Dedifferentiated amniotic fluid mesenchymal stem cell (primary cell): ENCODE measurements at regions not wholly inside any gene's neighbourhood (a gene's known extent, or its start where the extent isn't known, plus 50 kb on each side); places are given as distances from the start of the nearest gene placed in this dataset.
"Not testable (repeated sequence)": the region's sequence is repeated elsewhere in the genome, so short reads cannot be mapped to it uniquely, and the experiment has no call there.

Experiments
- DNase-seq: peaks from one replicate; pipeline ENCODE4 v3.0.0-alpha.2; 2016; ENCODE audit errors: extremely low spot score

DNA sequence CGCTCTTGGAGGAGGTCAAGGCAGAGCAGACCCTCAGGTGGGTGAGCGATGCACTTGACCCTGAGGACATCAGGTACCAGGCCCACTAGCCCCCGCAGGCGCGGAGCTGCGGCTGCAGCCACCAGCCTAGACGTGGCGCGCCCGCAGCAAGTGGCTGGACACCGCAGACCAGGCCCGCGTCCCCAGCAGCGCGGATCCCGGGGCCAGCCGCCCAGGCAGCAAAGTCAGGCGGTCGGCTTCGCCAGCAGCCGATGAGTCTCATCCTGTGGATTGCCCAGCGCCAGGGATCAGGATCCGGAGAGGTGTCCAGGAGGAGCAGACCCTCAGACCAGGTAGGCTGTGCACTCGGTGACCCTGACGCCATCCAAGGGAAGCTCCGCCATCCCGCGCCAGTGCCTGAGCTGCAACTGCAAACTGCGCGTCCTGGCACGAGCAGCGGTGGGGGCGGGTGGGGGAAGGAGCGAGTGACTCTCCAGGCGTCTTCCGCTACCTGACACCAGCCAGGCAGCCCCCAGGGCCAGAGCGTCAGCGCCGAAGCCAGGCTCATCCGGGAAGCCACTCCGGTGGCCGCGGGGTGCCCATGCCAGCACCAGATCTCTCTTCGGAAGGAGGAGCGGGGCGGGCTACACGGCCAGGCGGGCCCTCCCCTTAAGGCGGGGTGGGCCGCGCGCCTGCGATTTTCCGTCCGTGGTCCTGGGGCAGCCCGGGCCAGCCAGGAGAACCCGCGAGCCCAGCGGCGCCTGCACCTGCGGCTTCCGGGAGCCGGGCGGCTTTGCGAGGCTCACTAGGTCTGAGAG is 92.6 kb upstream of the THOC3 start:
- not testable (repeated sequence) for DNase-seq

DNA sequence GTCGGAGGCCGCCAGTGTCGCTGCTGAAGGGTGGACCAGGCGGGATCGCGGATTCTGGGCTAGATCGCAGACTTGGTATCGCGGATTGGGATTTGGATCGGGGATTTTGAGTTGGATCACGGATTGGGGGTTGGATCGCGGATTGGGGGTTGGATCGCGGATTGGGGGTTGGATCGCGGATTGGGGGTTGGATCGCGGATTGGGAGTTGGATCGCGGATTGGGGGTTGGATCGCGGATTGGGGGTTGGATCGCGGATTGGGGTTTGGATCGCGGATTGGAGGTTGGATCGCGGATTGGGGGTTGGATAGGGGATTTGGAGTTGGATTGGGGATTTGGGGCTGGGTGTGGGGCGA is 93.1 kb upstream of the THOC3 start:
- DNase-seq: not testable (repeated sequence)

DNA sequence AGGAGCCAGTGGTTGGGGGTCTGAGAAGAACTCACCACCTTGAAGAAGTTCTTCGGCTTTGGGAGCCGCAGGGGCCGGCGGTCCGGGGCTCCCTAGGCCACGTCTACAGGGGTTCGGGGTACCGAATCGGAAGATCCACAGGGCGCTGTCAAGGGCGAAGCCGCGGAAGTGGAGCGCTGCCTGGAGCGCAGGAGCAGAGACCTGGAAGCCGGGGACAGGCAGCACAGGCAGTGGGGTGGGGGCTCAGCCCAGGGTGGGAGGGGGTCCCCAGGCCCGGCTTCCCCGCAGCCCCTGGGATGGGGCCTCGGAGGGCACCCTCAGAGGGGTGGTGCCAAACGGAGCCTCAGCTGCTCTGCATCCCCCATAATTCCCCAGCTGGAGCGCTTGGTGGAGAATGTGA is 93.5 kb upstream of the THOC3 start:
- not testable (repeated sequence) for DNase-seq

DNA sequence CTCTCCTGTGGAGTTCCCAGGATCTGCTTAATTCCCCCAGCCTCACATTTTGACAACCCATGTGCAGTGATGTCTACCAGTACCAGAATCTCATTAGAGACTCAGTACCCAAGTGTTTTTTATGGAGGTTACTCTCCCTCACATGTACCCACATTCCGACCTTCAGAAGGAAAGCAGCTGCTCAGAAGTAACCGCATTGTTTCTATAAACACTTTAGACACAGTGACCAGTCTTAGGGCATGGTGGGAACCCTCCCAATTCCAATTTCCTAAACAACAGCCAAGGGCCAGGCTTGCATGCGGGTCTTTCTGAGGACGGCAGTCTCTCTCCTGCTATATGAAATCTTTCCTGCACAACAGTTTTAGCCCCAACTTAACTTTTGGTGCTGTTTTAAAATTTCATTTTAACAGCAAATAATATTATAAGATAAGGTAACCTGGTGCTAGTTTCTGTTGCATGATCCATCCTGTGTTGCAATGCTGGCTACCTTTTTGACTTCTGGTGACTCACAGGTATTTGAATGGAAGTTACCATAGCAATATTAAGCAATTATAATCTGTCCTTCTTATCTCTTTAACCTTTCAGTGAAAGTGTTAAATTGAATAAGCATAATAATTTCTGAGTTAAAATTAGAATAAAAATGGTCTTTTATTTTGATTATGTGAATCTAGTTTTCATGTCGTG is 98.3 kb upstream of the THOC3 start:
- DNase-seq: not testable (repeated sequence)

DNA sequence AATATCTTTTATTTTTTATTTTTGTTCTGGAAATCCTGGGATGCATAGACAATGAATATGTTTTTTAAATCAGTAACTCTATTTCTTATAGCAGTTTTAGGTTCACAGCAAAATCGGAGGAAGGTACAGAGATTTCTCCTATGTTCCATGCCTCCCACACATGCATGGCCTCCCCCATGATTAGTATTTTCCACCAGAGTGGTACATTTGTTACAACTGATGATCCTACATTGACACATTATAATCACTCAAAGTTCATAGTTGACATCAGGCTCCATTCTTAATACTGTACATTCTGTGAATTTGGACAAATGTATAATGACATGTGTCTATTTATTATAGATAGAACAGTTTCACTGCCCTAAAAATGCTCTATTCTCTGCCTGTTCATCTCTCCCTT is 99.0 kb upstream of the THOC3 start:
- DNase-seq: not testable (repeated sequence)

DNA sequence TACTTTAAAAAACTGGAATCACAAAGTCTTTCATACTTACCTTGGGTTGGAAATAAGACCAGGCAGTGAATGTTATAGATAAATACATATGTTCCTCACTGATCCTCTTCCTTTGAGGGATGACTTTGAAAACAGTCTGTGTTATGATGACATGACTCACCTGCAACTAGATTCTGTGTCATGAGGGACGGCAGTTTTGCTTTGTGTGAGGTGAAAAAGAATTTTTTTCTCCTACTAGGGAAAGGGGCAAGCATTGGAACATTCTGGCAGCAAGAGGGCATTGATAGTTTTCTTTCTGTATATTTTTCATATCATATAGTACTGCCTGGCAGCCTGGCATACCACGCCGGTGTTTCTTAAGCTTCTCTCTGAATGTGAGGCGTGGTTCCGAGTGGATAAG is 99.8 kb upstream of the THOC3 start:
- DNase-seq: not testable (repeated sequence)

DNA sequence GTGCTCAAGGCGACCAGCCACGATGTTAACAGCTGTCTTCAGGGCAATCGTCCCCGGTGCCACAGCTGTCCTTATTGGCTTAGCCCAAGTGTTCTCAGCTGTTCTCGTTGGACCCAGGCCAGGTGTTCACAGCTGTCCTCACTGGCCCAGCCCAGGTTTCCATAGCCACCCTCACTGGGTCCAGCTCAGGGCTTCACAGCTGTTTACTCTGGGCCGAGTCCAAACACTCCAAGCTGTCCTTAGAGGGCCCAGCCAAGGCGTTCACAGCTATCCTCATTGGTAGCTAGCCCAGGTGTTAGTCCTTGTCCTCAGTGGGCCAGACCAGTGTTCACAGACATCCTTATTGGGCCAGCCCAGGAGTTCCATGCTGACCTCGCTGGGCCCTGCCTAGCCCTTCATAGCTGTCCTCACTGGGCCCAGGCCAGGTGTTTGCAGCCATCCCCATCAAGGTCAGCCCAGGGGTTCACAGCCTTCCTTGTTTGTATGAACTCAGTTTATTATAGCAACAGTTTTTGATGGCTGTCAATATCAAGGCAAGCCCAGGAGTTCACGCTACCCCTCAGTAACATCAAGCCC is 106.0 kb upstream of the THOC3 start:
- peak; percentile 5 for DNase-seq

DNA sequence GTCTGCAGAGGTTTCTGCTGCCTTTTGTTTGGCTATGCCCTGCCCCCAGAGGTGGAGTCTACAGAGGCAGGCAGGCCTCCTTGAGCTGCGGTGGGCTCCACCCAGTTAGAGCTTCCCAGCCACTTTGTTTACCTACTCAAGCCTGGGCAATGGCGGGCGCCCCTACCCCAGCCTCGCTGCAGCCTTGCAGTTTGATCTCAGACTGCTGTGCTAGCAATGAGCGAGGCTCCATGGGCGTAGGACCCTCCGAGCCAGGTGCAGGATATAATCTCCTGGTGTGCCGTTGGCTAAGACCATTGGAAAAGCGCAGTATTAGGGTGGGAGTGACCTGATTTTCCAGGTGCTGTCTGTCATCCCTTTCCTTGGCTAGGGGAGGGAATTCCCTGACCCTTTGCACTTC is 115.6 kb upstream of the THOC3 start:
- not testable (repeated sequence) for DNase-seq

DNA sequence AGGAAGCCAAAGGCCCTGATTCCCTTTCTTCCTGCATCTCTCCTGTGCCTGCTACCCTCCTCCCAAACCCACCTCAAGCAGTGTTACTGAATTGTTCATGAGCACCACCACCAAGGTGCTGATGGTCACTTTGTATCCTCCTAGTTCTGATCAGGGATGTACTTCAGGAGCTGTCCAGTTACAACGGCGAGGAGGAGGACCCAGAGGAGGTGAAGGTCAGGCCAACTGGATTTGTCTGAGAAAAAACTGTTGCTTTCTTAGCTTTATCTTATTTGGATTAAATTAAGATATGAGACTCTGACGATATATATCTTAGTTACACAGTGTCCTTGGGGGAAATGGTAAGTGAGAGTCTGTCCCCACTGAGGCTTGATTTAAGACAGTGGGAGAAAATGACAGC is 135.0 kb upstream of the THOC3 start:
- not testable (repeated sequence) for DNase-seq

DNA sequence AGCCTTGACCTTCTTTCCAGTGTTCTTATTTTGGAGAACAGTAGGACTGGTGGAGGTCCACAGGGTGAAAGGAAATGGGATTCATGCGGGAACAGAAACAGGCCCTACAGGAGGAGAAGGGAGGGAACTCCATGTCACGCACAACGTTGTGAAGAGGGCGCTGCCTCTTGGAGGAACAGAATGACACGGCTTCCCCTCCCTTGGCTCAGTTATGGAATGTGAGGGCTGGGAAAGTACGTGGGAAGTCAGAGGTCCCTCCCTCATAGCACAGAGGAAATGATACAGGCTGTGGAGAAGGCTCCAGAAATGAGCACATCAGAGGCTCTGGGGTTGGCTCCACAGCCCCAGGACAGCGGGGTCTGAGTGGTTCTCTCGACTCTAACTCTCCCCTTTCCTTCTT is 125.3 kb upstream of the SIMC1 start:
- not testable (repeated sequence) for DNase-seq

DNA sequence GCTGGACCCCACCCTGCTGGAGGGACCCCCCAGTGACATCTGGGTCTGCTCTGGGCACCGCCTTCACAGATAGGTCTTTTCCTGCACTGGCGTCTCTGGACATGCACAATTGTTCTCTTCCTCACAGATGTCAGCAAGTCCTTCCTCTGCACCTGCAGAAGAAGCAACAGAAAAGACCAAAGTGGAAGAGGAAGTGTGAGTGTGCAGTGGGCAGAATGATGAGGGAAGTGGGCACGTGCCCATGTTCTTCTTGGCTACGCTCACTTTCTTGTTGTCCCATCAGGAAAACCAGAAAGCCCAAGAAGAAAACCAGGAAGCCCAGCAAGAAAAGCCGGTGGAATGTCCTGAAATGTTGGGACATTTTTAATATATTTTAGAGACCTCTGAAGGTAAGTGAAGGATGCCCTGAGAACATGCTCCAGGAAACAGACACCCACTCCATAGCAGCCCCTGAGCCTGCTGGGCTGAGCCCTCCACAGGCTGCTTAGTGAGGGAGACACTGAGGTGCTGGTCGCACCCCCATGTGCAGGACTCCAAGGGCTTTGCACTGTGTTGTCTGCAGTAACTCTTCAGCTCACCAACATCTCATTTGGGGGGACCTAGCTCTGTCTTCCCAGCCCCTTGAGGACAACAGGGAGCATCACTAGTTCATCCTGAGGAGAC is 124.4 kb upstream of the SIMC1 start:
- DNase-seq: not testable (repeated sequence)

DNA sequence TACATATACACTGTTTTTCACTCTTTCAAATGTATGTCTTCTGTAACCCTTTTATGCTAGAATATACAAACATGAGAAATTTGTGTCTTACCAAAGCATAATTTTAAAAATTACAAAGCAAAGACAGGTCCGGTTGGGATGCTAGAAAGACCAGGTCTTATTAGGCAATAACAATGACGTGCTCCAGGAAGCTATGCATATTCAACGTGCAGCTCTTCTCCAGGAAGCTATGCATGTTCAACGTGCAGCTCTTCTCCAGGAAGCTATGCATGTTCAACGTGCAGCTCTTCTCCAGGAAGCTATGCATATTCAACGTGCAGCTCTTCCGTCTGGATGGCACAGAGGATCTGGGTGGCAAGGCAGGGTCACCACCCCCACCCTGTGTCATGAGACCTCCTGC is 123.4 kb upstream of the SIMC1 start:
- DNase-seq: not testable (repeated sequence)

DNA sequence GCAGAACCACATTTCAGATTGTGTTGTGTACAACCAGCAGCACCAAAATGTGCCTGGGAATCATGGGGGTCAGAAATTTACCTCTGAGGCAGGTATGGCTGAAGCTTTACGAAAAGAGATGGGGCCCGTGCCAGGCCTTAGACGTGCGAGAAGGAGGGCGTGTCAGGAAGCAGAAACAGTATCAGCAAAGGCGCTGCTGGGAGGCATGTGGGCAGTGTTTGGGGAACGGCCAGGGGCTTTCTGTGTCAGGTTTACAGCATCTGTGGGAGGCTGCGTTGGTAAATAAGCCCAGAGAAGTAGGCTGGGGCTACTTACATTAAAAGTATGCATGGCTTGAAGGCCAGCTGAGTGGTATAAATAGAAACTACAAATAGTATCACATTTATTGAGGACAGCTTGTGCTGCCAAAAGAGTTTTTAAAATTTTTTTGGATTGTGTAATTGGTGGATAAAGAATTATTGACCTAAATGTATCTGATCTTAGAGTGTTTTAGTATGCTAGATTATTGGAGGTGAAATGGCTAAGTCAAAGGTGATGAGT is 120.5 kb upstream of the SIMC1 start:
- DNase-seq: not testable (repeated sequence)

DNA sequence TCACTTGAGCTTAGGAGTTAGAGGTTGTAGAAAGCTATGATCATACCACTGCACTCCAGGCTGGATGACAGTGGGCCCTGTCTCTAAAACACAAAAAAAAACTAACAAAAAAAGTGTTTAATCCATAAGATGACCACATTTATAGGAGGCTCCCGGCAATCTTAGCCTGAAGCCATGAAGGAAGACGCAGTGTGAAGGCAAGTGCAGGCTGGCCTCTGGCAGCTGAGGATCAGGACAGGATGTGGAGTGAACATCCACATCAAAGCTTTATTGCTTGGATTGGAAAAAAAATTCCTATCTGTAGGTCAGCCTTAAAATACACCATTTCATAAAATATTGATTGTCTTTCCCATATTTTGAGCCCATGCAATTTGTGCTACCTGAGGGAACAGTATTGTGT is 115.9 kb upstream of the SIMC1 start:
- DNase-seq: not testable (repeated sequence)

DNA sequence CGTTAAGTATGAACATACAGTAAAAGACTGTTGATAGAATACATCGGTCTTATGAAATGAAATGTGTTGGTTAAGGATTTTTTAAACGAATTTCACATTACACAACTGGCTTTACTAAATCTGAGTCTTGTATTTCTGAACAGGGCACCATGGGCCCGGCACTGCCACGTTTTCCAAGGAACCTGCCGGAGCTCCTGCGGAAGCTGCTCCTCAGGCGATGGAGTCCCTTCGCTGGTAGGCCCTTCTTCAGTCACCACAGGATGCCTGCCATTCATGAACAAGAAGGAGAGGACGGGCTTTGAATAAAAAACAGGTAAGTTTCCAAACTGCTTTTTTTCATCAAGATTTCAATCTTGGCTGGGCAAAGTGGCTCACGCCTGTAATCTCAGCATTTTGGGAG is 114.1 kb upstream of the SIMC1 start:
- not testable (repeated sequence) for DNase-seq

DNA sequence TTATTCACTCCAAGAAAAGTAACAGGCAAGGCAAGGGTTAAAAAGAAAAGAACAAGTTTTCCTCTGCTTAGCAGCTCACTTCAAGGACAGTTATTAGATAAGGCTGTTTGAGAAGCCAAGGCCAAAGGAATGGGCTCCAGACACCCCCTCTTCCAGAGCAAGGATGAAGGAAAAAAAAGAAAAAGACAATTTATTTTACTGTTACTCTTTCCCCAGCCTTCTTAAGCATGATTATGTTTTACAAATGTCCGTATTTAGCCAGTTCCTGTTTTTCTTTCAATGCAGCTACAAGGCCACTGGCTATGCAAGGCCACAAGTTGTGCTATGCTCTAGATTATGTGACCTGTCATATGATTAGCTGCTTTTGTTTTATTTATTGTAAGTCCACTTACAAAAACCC is 106.5 kb upstream of the SIMC1 start:
- no peak for DNase-seq

DNA sequence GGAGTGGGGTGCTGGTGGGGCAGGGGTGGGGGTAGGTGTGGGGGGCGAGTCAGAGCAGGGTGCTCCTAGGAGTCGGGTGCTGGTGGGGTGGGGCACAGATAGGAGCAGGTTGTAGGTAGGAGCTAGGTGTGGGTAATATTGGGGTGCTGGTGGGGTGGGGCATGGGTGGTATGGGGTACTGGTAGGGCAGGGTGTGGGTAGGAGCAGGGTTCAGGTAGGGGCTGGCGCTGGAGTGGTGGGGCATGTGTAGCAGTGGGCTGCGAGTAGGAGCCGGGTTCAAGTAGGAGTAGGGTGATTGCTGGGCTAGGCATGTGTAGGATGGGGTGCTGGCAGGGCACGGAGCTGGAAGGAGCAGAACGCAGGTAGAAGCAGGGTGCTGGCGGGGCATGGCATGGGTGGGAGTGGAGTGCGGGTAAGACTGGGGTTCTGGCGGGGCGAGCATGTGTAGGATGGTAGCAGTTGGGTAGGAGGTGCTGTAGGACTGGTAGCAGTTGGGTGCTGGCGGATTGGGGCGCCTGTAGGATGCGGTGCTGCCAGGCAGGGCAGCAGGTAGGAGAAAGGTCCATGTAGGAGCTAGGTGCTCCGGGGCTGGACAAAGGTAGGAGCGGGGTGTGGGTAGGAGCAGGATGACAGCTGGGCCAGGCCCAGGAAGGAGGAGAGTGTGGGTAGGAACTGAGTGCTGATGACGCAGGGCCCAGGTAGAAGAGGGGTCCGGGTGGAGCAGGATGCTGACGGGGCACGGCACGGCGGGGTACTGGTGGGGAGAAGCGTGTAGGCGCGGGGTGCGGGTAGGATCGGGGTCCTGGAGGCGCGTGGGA is 105.5 kb upstream of the SIMC1 start:
- DNase-seq: no peak

DNA sequence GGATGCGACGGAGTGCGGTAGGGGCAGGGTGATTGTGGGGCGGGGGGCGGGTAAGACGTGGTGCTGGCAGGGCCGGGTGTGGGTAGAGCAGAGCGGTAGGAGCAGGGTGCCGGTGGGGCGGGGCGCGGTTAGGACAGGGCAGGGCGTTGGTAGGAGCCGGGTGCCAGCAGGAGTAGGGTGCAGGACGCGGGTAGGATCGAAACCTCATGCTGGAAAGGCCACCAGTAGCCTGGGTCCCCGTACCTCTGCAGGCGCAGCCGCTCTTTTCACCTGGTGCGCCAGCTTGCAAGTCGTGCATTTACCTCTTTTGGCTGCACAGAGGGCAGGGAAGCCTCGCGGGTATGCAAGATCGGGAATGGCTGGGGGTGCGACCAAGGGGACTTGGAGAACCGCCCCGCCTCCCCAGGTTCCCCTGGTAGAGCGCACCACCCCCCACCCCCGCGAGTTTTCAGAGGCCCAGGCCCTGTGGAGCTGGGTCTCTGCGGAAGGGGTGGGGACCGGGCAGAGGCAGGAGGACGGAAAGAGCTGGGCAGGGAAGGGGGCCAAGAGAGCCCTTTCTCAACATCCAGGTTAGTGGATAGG is 104.8 kb upstream of the SIMC1 start:
- DNase-seq: no peak

DNA sequence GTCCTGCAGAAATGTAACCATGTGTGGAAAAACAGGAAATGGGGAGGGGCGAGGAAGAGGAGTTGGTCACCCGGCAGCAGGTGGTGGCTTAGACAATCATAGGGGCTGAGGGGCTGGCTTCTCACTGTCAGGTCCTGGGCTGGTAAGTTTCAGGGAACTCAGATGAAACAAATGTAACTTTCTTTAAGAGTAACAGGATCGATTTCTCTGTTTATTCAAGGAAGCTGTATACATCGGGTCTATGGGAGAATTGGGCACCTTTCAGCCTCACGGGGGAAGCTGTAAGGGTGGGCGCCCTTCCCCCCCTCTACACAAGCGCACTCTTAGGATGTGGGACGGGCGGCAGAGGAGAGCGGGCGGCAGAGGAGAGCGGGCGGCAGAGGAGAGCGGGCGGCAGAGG is 104.3 kb upstream of the SIMC1 start:
- DNase-seq: no peak

DNA sequence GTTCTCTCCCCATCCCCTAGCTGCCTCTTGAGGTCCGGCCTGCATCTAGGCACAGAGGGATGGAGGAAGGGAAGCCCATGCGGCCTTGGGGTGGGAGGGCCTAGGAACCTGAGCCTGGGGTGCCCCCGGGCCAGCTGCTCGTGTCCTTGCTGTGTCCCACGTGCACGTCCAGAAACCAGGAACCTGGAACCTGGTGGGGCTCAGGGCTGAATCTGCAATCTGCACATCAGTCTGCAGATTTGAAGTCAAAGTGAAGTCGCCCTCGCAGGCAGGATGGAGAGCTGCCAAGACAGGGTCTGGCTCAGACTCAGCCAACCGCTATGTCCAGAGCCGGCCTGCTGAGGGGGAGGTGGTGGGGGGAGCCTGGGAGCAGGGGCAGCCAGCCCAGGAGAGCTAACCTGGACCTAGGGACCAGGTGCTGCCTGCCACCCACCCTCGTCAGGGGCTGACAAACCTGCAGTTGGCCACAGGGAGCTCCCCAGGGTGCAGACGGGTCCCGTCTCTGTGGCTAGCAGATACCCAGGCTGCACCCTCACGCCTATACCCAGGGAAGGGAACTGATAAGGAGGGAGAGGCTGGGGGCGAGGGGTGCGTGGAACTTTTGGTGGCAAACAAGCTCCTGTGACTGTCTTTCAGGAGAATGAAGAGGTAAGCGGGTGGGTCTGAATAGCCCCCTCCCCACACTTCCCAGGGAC is 103.5 kb upstream of the SIMC1 start:
- no peak for DNase-seq
